NT2/D1 (cell line): ENCODE measurements at regions not wholly inside any gene's neighbourhood (a gene's known extent, or its start where the extent isn't known, plus 50 kb on each side); places are given as distances from the start of the nearest gene placed in this dataset.
A peak's percentile ranks its signal among the peaks of the same experiment; 100 is the strongest.
"Not testable (repeated sequence)": the region's sequence is repeated elsewhere in the genome, so short reads cannot be mapped to it uniquely, and the experiment has no call there.

Source experiments
- DNase-seq: peaks from one replicate; pipeline ENCODE4 v3.0.0-alpha.2; 2011; ENCODE audit warnings: low read depth, low spot score
- H3K27me3 ChIP-seq: 2 replicates; pipeline ENCODE4 v1.6.0; 2011; ENCODE audit warnings: mild to moderate bottlenecking; ENCODE audit not compliant: insufficient read length, insufficient read depth
- H3K36me3 ChIP-seq: 2 replicates; pipeline ENCODE4 v1.6.1; 2011; ENCODE audit warnings: mild to moderate bottlenecking, low read length, mixed read lengths; ENCODE audit not compliant: insufficient read depth, insufficient read length
- H3K4me1 ChIP-seq: 2 replicates; pipeline ENCODE4 v1.5.1; 2011; ENCODE audit not compliant: insufficient read depth, insufficient read length
- H3K4me3 ChIP-seq: 2 replicates; pipeline ENCODE4 v1.5.1; 2011; ENCODE audit warnings: low read depth; ENCODE audit not compliant: insufficient read length
- H3K9ac ChIP-seq: 2 replicates; pipeline ENCODE4 v1.6.0; 2011; ENCODE audit warnings: low read depth; ENCODE audit not compliant: insufficient read length
- H3K9me3 ChIP-seq: 2 replicates; pipeline ENCODE4 v1.5.1; 2011; ENCODE audit warnings: mild to moderate bottlenecking, low read length; ENCODE audit not compliant: insufficient read depth
- SUZ12 ChIP-seq: IDR thresholded peaks from 2 replicates; pipeline ENCODE4 v1.6.1; 2011; ENCODE audit not compliant: insufficient read length, insufficient read depth; ENCODE audit errors: extremely low read depth
- YY1 ChIP-seq: IDR thresholded peaks from 2 replicates; pipeline ENCODE4 v1.6.1; 2011; ENCODE audit not compliant: insufficient read length, insufficient read depth
- ZNF274 ChIP-seq: IDR thresholded peaks from 2 replicates; pipeline ENCODE4 v1.6.1; 2011; ENCODE audit warnings: mild to moderate bottlenecking, low read depth, low read length

GRCh38 chr17:72565006-72565405 lies 444.2 kb downstream of the SOX9 start:
- Histone ChIP-seq H3K36me3 (no peaks in the 10 kb centered on the region), H3K27me3 (no peaks in the 10 kb centered on the region), H3K9ac (no peak overlapping the region), H3K9me3 (no peaks in the 10 kb centered on the region), H3K4me3 (no peak overlapping the region), H3K4me1 (peaks cover 9% of the 10 kb centered on the region)
- no peak for TF ChIP-seq ZNF274
- no peak for TF ChIP-seq SUZ12
- TF ChIP-seq YY1: no peak
- DNase-seq: no peak

GRCh38 chr17:72565758-72566157 lies 444.9 kb downstream of the SOX9 start:
- no peak for DNase-seq
- H3K4me3 ChIP-seq: no peak overlapping the region
- H3K9ac ChIP-seq: no peak overlapping the region
- H3K4me1 ChIP-seq: peaks cover 7% of the 10 kb centered on the region
- no peaks in the 10 kb centered on the region for H3K27me3 ChIP-seq
- H3K36me3 ChIP-seq: no peaks in the 10 kb centered on the region
- TF ChIP-seq SUZ12 (no peak), YY1 (no peak), ZNF274 (no peak)
- H3K9me3 ChIP-seq: no peaks in the 10 kb centered on the region

GRCh38 chr17:72566671-72567484 lies 446.1 kb downstream of the SOX9 start:
- Histone ChIP-seq H3K4me3 (no peak overlapping the region), H3K27me3 (no peaks in the 10 kb centered on the region), H3K9me3 (no peaks in the 10 kb centered on the region), H3K36me3 (no peaks in the 10 kb centered on the region), H3K4me1 (peaks cover 10% of the 10 kb centered on the region), H3K9ac (no peak overlapping the region)
- no peak for DNase-seq
- TF ChIP-seq YY1: no peak
- TF ChIP-seq SUZ12: no peak
- TF ChIP-seq ZNF274: no peak

- Histone ChIP-seq H3K9ac (no peak overlapping the region), H3K36me3 (no peaks in the 10 kb centered on the region), H3K27me3 (no peaks in the 10 kb centered on the region), H3K9me3 (no peaks in the 10 kb centered on the region), H3K4me3 (no peak overlapping the region), H3K4me1 (peaks cover 10% of the 10 kb centered on the region)
- no peak for TF ChIP-seq YY1
- TF ChIP-seq SUZ12: no peak
- no peak for TF ChIP-seq ZNF274
- DNase-seq: no peak
Observed at GRCh38 chr17:72567774-72568173, 447.0 kb downstream of the SOX9 start.

- Histone ChIP-seq H3K4me1 (peaks cover 10% of the 10 kb centered on the region), H3K9me3 (no peaks in the 10 kb centered on the region), H3K36me3 (no peaks in the 10 kb centered on the region), H3K4me3 (no peak overlapping the region), H3K9ac (peak overlapping the region; percentile 11), H3K27me3 (no peaks in the 10 kb centered on the region)
- DNase-seq: no peak
- TF ChIP-seq SUZ12: no peak
Observed at GRCh38 chr17:72569148-72569946, 448.5 kb downstream of the SOX9 start.

GRCh38 chr17:72571813-72572396 lies 451.1 kb downstream of the SOX9 start:
- Histone ChIP-seq H3K9ac (no peak overlapping the region), H3K4me3 (no peak overlapping the region), H3K9me3 (no peaks in the 10 kb centered on the region), H3K36me3 (no peaks in the 10 kb centered on the region), H3K4me1 (peaks cover 20% of the 10 kb centered on the region), H3K27me3 (no peaks in the 10 kb centered on the region)
- DNase-seq: no peak
- no peak for TF ChIP-seq ZNF274
- TF ChIP-seq SUZ12: no peak
- no peak for TF ChIP-seq YY1

GRCh38 chr17:72572604-72573491 lies 452.0 kb downstream of the SOX9 start:
- Histone ChIP-seq H3K4me3 (no peak overlapping the region), H3K27me3 (peaks cover 2% of the 10 kb centered on the region), H3K4me1 (peaks cover 20% of the 10 kb centered on the region), H3K9ac (no peak overlapping the region), H3K9me3 (no peaks in the 10 kb centered on the region), H3K36me3 (no peaks in the 10 kb centered on the region)
- DNase-seq: no peak
- TF ChIP-seq SUZ12: no peak
- TF ChIP-seq YY1: no peak
- no peak for TF ChIP-seq ZNF274

- H3K9ac ChIP-seq, DNase-seq: not testable (repeated sequence)
- peaks cover 20% of the 10 kb centered on the region for H3K4me1 ChIP-seq
Observed at GRCh38 chr17:72573492-72573801, 452.6 kb downstream of the SOX9 start.

More at GRCh38 chr17:72573492-72573801, 452.6 kb downstream of the SOX9 start:
- not testable (repeated sequence) for H3K4me3 ChIP-seq, H3K36me3 ChIP-seq, H3K9me3 ChIP-seq, H3K27me3 ChIP-seq
